Esophagus muscularis mucosa (tissue), 4 donors: ENCODE measurements at regions not wholly inside any gene's neighbourhood (a gene's known extent, or its start where the extent isn't known, plus 50 kb on each side); places are given as distances from the start of the nearest gene placed in this dataset.
"Not testable (repeated sequence)": the region's sequence is repeated elsewhere in the genome, so short reads cannot be mapped to it uniquely, and the experiment has no call there.

Experiments
- DNase-seq: peaks from one replicate; pipeline ENCODE4 v3.0.0-alpha.2; 2017; ENCODE audit errors: extremely low spot score
- H3K27ac ChIP-seq, 4 donors: fragments of 200-600 bp; sonication (generic); replicated peaks in 1 of 4; 1 replicate in 3 of 4; 2 replicates in 1 of 4; pipeline ENCODE4 v1.5.1; 2016 to 2019; ENCODE audit warnings: mild to moderate bottlenecking in 1 of 4
- H3K27me3 ChIP-seq, 4 donors: fragments of 200-600 bp; sonication (generic); one replicate each; pipeline versions ENCODE4 v1.5.1 to v1.6.0; 2016 to 2019
- H3K36me3 ChIP-seq, 4 donors: fragments of 200-600 bp; sonication (generic); one replicate each; pipeline ENCODE4 v1.5.1; 2016 to 2019
- H3K4me1 ChIP-seq, 4 donors: fragments of 200-600 bp; sonication (generic); one replicate each; pipeline ENCODE4 v1.5.1; 2016 to 2019
- H3K4me3 ChIP-seq, 4 donors: fragments of 200-600 bp; sonication (generic); 1 replicate in 2 of 4; 2 replicates in 2 of 4; pipeline ENCODE4 v1.5.1; 2016 to 2019; ENCODE audit warnings: mild to moderate bottlenecking in 4 of 4, moderate library complexity in 1 of 4
- H3K9me3 ChIP-seq, 4 donors: fragments of 200-600 bp; sonication (generic); 1 replicate in 3 of 4; 2 replicates in 1 of 4; pipeline ENCODE4 v1.5.1; 2016 to 2019
- CTCF ChIP-seq, 3 experiments: fragments of 200-600 bp in 2 of 3; fragments of 450-650 bp in 1 of 3; sonication (generic) in 2 of 3; IDR thresholded peaks; one replicate each; pipeline ENCODE4 v1.5.1; 2017 to 2019; ENCODE audit warnings: antibody characterized with exemption in 3 of 3, mild to moderate bottlenecking in 2 of 3, moderate library complexity in 1 of 3
- EP300 ChIP-seq: sonication (generic); formaldehyde crosslinking; IDR thresholded peaks from one replicate; pipeline ENCODE4 v1.6.1; 2017; ENCODE audit warnings: antibody characterized with exemption
- POLR2A ChIP-seq: fragments of 450-650 bp; IDR thresholded peaks from one replicate; pipeline ENCODE4 v1.6.1; 2017; ENCODE audit warnings: antibody characterized with exemption, moderate library complexity, mild to moderate bottlenecking, low read depth
- POLR2AphosphoS5 ChIP-seq, 2 donors: sonication (generic); formaldehyde crosslinking; IDR thresholded peaks; one replicate each; pipeline ENCODE4 v1.6.1; 2017; ENCODE audit warnings: antibody characterized with exemption in 2 of 2
- WGBS: methylation state at CpG from one replicate; pipeline ENCODE4 v1.1.5; 2018; 5-methylcytosine and 5-hydroxymethylcytosine counted together
- intact Hi-C: fragments of 100-400 bp; cut with DNase I; formaldehyde crosslinking; loops from one replicate; pipeline ENCODE4 v1.15.1; 2023

GRCh38 chr5:116953251-116953930 lies 378.8 kb upstream of the SEMA6A start:
- 65% methylated on average over 3 of the region's 3 CpGs for WGBS
- H3K4me3 ChIP-seq, result no peak overlapping the region

GRCh38 chr5:116951219-116951618 lies 376.6 kb upstream of the SEMA6A start:
- no peaks in the 10 kb centered on the region for H3K27me3 ChIP-seq
- no peak overlapping the region for H3K4me3 ChIP-seq
- H3K36me3 ChIP-seq, result no peaks in the 10 kb centered on the region
- DNase-seq, result no peak
- no peaks in the 10 kb centered on the region for H3K9me3 ChIP-seq
- TF ChIP-seq CTCF (IDR thresholded peaks at IDR 0.05) (no peak), EP300 (no peak), POLR2A (no peak), POLR2AphosphoS5 (IDR thresholded peaks at IDR 0.05) (no peak)
- no peak overlapping the region for H3K27ac ChIP-seq
- WGBS, result 100% methylated on average over 1 of the region's 1 CpG
- H3K4me1 ChIP-seq, result no peaks in the 10 kb centered on the region
- intact Hi-C loops, result no loop called here

More at GRCh38 chr5:116953251-116953930, 378.8 kb upstream of the SEMA6A start:
- H3K27me3 ChIP-seq, result no peaks in the 10 kb centered on the region
- intact Hi-C loops, result no loop called here
- DNase-seq, result no peak
- no peaks in the 10 kb centered on the region for H3K36me3 ChIP-seq
- no peak overlapping the region for H3K27ac ChIP-seq
- no peaks in the 10 kb centered on the region for H3K9me3 ChIP-seq
- no peak for TF ChIP-seq CTCF (IDR thresholded peaks at IDR 0.05)
- no peak for TF ChIP-seq POLR2AphosphoS5 (IDR thresholded peaks at IDR 0.05)
- no peak for TF ChIP-seq EP300
- TF ChIP-seq POLR2A, result no peak
- H3K4me1 ChIP-seq, result no peaks in the 10 kb centered on the region

GRCh38 chr5:116947691-116948528 lies 373.3 kb upstream of the SEMA6A start:
- TF ChIP-seq CTCF (IDR thresholded peaks at IDR 0.05) (peak; percentile 41 to 66 (median 65)), POLR2AphosphoS5 (IDR thresholded peaks at IDR 0.05) (no peak), POLR2A (no peak), EP300 (no peak)
- Histone ChIP-seq H3K4me3 (no peak overlapping the region), H3K4me1 (no peaks in the 10 kb centered on the region), H3K27me3 (no peaks in the 10 kb centered on the region), H3K9me3 (no peaks in the 10 kb centered on the region), H3K36me3 (no peaks in the 10 kb centered on the region), H3K27ac (no peak overlapping the region)
- 76% methylated on average over 15 of the region's 15 CpGs for WGBS
- DNase-seq, result no peak
- intact Hi-C loops, result loop anchor here (10.0 kb wide), 1 partner anchor 813 kb away; no protein-coding TSS in a partner anchor

- 92% methylated on average over 17 of the region's 17 CpGs for WGBS
- H3K27me3 ChIP-seq, DNase-seq, H3K4me3 ChIP-seq, H3K4me1 ChIP-seq, H3K9me3 ChIP-seq, H3K27ac ChIP-seq, H3K36me3 ChIP-seq: not testable (repeated sequence)
- intact Hi-C loops, result loop anchor here (2.0 to 10.0 kb wide), 2 partner anchors 371 to 811 kb away; partner anchors contain the start of gene SEMA6A
These were observed 371.2 kb upstream of the SEMA6A start for GRCh38 chr5:116945613-116946382.

- Histone ChIP-seq H3K27ac (no peak overlapping the region), H3K27me3 (no peaks in the 10 kb centered on the region), H3K9me3 (no peaks in the 10 kb centered on the region), H3K36me3 (no peaks in the 10 kb centered on the region), H3K4me1 (peaks cover 0 to under 1% (median 0%) of the 10 kb centered on the region in 4 donors), H3K4me3 (no peak overlapping the region)
- 93% methylated on average over 5 of the region's 5 CpGs for WGBS
- intact Hi-C loops, result loop anchor here (2.0 to 10.0 kb wide), 2 partner anchors 369 to 809 kb away; partner anchors contain the start of gene SEMA6A
- no peak for TF ChIP-seq POLR2AphosphoS5 (IDR thresholded peaks at IDR 0.05)
- no peak for TF ChIP-seq POLR2A
- no peak for TF ChIP-seq EP300
- no peak for TF ChIP-seq CTCF (IDR thresholded peaks at IDR 0.05)
- no peak for DNase-seq
These were observed 369.6 kb upstream of the SEMA6A start for GRCh38 chr5:116944183-116944582.
